ENCODE measurements at regions not wholly inside any gene's neighbourhood (a gene's known extent, or its start where the extent isn't known, plus 50 kb on each side); places are given as distances from the start of the nearest gene placed in this dataset.
"Not testable (repeated sequence)": the region's sequence is repeated elsewhere in the genome, so short reads cannot be mapped to it uniquely, and the experiment has no call there.

GRCh38 chr15:93771196-93772030 lies 459.9 kb upstream of the MCTP2 start:
- no peak for TF ChIP-seq CTCF (IDR thresholded peaks at IDR 0.05; ENCODE audit: low read depth, low read length, missing control alignments)
- DNase-seq (ENCODE audit: extremely low read depth, low read depth): no peak
- H3K4me3 ChIP-seq (replicated peaks; ENCODE audit: low read depth, low read length): no peak overlapping the region

GRCh38 chr15:93770788-93771187 lies 460.6 kb upstream of the MCTP2 start:
- no peak overlapping the region for H3K4me3 ChIP-seq (replicated peaks; ENCODE audit: low read depth, low read length)
- no peak for TF ChIP-seq CTCF (IDR thresholded peaks at IDR 0.05; ENCODE audit: low read depth, low read length, missing control alignments)
- no peak for DNase-seq (ENCODE audit: extremely low read depth, low read depth)

GRCh38 chr15:93762036-93762435 lies 469.3 kb upstream of the MCTP2 start:
- no peak for DNase-seq (ENCODE audit: extremely low read depth, low read depth)
- H3K4me3 ChIP-seq (replicated peaks; ENCODE audit: low read depth, low read length): no peak overlapping the region
- no peak for TF ChIP-seq CTCF (IDR thresholded peaks at IDR 0.05; ENCODE audit: low read depth, low read length, missing control alignments)

- no peak overlapping the region for H3K4me3 ChIP-seq (replicated peaks; ENCODE audit: low read depth, low read length)
- no peak for DNase-seq (ENCODE audit: extremely low read depth, low read depth)
- no peak for TF ChIP-seq CTCF (IDR thresholded peaks at IDR 0.05; ENCODE audit: low read depth, low read length, missing control alignments)
Measured at GRCh38 chr15:93759629-93760028, 471.7 kb upstream of the MCTP2 start.

GRCh38 chr15:93758824-93759223 lies 472.5 kb upstream of the MCTP2 start:
- no peak for TF ChIP-seq CTCF (IDR thresholded peaks at IDR 0.05; ENCODE audit: low read depth, low read length, missing control alignments)

GRCh38 chr15:93748710-93749109 lies 482.7 kb upstream of the MCTP2 start:
- H3K4me3 ChIP-seq (replicated peaks; ENCODE audit: low read depth, low read length): no peak overlapping the region
- DNase-seq (ENCODE audit: extremely low read depth, low read depth): no peak
- no peak for TF ChIP-seq CTCF (IDR thresholded peaks at IDR 0.05; ENCODE audit: low read depth, low read length, missing control alignments)

More at GRCh38 chr15:93758824-93759223, 472.5 kb upstream of the MCTP2 start:
- H3K4me3 ChIP-seq (replicated peaks; ENCODE audit: low read depth, low read length): no peak overlapping the region
- no peak for DNase-seq (ENCODE audit: extremely low read depth, low read depth)

- not testable (repeated sequence) for H3K4me3 ChIP-seq (replicated peaks; ENCODE audit: low read depth, low read length); DNase-seq (ENCODE audit: extremely low read depth, low read depth)
Measured at GRCh38 chr15:93734976-93735375, 496.4 kb upstream of the MCTP2 start.
